WTC11 (cell line): ENCODE measurements at regions not wholly inside any gene's neighbourhood (a gene's known extent, or its start where the extent isn't known, plus 50 kb on each side); places are given as distances from the start of the nearest gene placed in this dataset.

Experiments
- ATAC-seq: fragments of 200-7000 bp; cut with Tn5 transposase; 2 replicates; pipeline ENCODE4 v1.10.0; 2021; ENCODE audit warnings: mild to moderate bottlenecking, moderate library complexity
- CTCF ChIA-PET: fragments of 300-600 bp; sonication (Branson Sonifier 250); formaldehyde crosslinking; loops from one replicate; lab custom pipeline; 2021; ENCODE audit warnings: antibody characterized with exemption; lab: Charles Lee
- POLR2A ChIA-PET: fragments of 350-600 bp; sonication (Branson Sonifier 250); formaldehyde crosslinking; loops from one replicate; lab custom pipeline; 2021; ENCODE audit warnings: antibody characterized with exemption; lab: Charles Lee
- DNase-seq: peaks from one replicate; pipeline ENCODE4 v3.0.0; 2021; ENCODE audit warnings: low spot score
- H3K27ac Mint-ChIP-seq: 2 replicates; pipeline ENCODE4 v1.8.0; 2021; ENCODE audit warnings: mixed read lengths
- H3K27me3 Mint-ChIP-seq: 2 replicates; pipeline ENCODE4 v1.8.0; 2021; ENCODE audit warnings: low read depth, mild to moderate bottlenecking, moderate library complexity, mixed read lengths
- H3K36me3 Mint-ChIP-seq: 2 replicates; pipeline ENCODE4 v1.8.0; 2021; ENCODE audit warnings: mixed read lengths
- H3K4me1 Mint-ChIP-seq: 2 replicates; pipeline ENCODE4 v1.8.0; 2022; ENCODE audit warnings: mixed read lengths
- H3K4me3 Mint-ChIP-seq: 2 replicates; pipeline ENCODE4 v1.8.0; 2021; ENCODE audit warnings: mild to moderate bottlenecking, moderate library complexity, mixed read lengths
- H3K9me3 Mint-ChIP-seq: 2 replicates; pipeline ENCODE4 v1.8.0; 2021; ENCODE audit warnings: mixed read lengths
- ETV6 ChIP-seq: sonication (generic); formaldehyde crosslinking; IDR thresholded peaks from 2 replicates; pipeline ENCODE4 v1.8.1; 2022; ENCODE audit warnings: mild to moderate bottlenecking, missing genetic modification reagents
- FOXJ3 ChIP-seq: sonication (generic); formaldehyde crosslinking; IDR thresholded peaks from 2 replicates; pipeline ENCODE4 v1.9.0; 2021; ENCODE audit warnings: missing genetic modification reagents, mild to moderate bottlenecking, borderline replicate concordance
- FOXK1 ChIP-seq: sonication (generic); formaldehyde crosslinking; IDR thresholded peaks from 2 replicates; pipeline ENCODE4 v1.8.0; 2022; ENCODE audit warnings: mild to moderate bottlenecking, moderate library complexity, missing genetic modification reagents
- FOXP1 ChIP-seq: sonication (generic); formaldehyde crosslinking; IDR thresholded peaks from 2 replicates; pipeline ENCODE4 v1.8.0; 2022; ENCODE audit warnings: missing genetic modification reagents, mild to moderate bottlenecking, moderate library complexity, borderline replicate concordance
- GRHL2 ChIP-seq: fragments of 250-450 bp; sonication (Bioruptor Pico); IDR thresholded peaks from 2 replicates; pipeline ENCODE4 v1.8.0; 2022; ENCODE audit warnings: mild to moderate bottlenecking, moderate library complexity; ENCODE audit not compliant: insufficient replicate concordance, severe bottlenecking
- KAT7 ChIP-seq: sonication (generic); formaldehyde crosslinking; IDR thresholded peaks from 2 replicates; pipeline ENCODE4 v1.8.1; 2023; ENCODE audit warnings: missing genetic modification reagents, mild to moderate bottlenecking, borderline replicate concordance
- NFE2L1 ChIP-seq: sonication (generic); formaldehyde crosslinking; IDR thresholded peaks from 2 replicates; pipeline ENCODE4 v1.8.1; 2023; ENCODE audit warnings: missing genetic modification reagents
- SOX15 ChIP-seq: fragments of 250-450 bp; sonication (Bioruptor Pico); IDR thresholded peaks from 2 replicates; pipeline ENCODE4 v1.9.0; 2021; ENCODE audit warnings: mild to moderate bottlenecking
- SP1 ChIP-seq: sonication (generic); formaldehyde crosslinking; conservative IDR thresholded peaks from 2 replicates; pipeline ENCODE4 v1.8.1; 2022; ENCODE audit warnings: missing genetic modification reagents
- TEAD1 ChIP-seq: sonication (generic); formaldehyde crosslinking; IDR thresholded peaks from 2 replicates; pipeline ENCODE4 v1.8.0; 2022; ENCODE audit warnings: mild to moderate bottlenecking, missing genetic modification reagents
- TP53 ChIP-seq: sonication (generic); formaldehyde crosslinking; IDR thresholded peaks from 2 replicates; pipeline ENCODE4 v1.8.1; 2023; ENCODE audit warnings: mild to moderate bottlenecking, missing genetic modification reagents
- ZNF121 ChIP-seq: sonication (generic); formaldehyde crosslinking; IDR thresholded peaks from 2 replicates; pipeline ENCODE4 v1.8.0; 2023; ENCODE audit warnings: missing genetic modification reagents
- TF ChIP-seq, protein P1 (sequence below): sonication (generic); formaldehyde crosslinking; IDR thresholded peaks from 2 replicates; pipeline ENCODE4 v1.8.0; 2022; ENCODE audit warnings: mild to moderate bottlenecking, missing genetic modification reagents
- TF ChIP-seq, protein P2 (sequence below): sonication (generic); formaldehyde crosslinking; IDR thresholded peaks from 2 replicates; pipeline ENCODE4 v1.8.1; 2022; ENCODE audit warnings: mild to moderate bottlenecking, missing genetic modification reagents, moderate library complexity, borderline replicate concordance
- TF ChIP-seq, protein P3 (sequence below): sonication (generic); formaldehyde crosslinking; IDR thresholded peaks from 2 replicates; pipeline ENCODE4 v1.8.0; 2023; ENCODE audit warnings: mild to moderate bottlenecking, missing genetic modification reagents
- TF ChIP-seq, protein P4 (sequence below): sonication (generic); formaldehyde crosslinking; IDR thresholded peaks from 2 replicates; pipeline ENCODE4 v1.8.1; 2023; ENCODE audit warnings: mild to moderate bottlenecking, missing genetic modification reagents, moderate library complexity
- TF ChIP-seq, protein P5 (sequence below): fragments of 250-450 bp; sonication (Bioruptor Pico); IDR thresholded peaks from 2 replicates; pipeline ENCODE4 v1.9.0; 2021; ENCODE audit warnings: mild to moderate bottlenecking, borderline replicate concordance
- TF ChIP-seq, protein P6 (sequence below): sonication (generic); formaldehyde crosslinking; IDR thresholded peaks from 2 replicates; pipeline ENCODE4 v1.8.1; 2023; ENCODE audit warnings: mild to moderate bottlenecking, missing genetic modification reagents
- TF ChIP-seq, protein P7 (sequence below): fragments of 250-450 bp; sonication (Bioruptor Pico); conservative IDR thresholded peaks from 2 replicates; pipeline ENCODE4 v1.9.0; 2021; ENCODE audit warnings: mild to moderate bottlenecking
- TF ChIP-seq, protein P8 (sequence below): fragments of 250-450 bp; sonication (Bioruptor Pico); IDR thresholded peaks from 2 replicates; pipeline ENCODE4 v1.9.0; 2021; ENCODE audit warnings: mild to moderate bottlenecking
- TF ChIP-seq, protein P9 (sequence below): sonication (generic); formaldehyde crosslinking; IDR thresholded peaks from 2 replicates; pipeline ENCODE4 v1.8.1; 2022; ENCODE audit warnings: missing genetic modification reagents, borderline replicate concordance

DNA sequence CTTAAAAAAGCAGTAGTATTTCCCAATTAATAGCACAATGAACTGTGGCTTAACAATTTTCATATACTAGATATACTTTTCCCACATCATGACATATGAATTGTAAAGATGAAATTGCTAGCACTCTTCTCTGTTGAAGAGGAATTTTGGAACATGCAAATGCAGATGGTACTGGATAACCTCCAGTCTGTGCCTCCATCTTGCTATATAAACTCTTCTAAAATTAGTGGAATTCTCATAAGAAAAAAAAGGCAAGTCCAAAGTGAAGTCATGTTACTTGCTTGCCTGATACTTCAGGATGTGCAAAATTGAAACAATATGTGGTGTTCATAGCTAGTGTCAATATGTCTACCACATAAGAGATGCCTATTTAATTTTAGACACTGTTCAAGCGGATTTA is 570.2 kb upstream of the POM121L12 start (continued):
- TF ChIP-seq, protein P1, sequence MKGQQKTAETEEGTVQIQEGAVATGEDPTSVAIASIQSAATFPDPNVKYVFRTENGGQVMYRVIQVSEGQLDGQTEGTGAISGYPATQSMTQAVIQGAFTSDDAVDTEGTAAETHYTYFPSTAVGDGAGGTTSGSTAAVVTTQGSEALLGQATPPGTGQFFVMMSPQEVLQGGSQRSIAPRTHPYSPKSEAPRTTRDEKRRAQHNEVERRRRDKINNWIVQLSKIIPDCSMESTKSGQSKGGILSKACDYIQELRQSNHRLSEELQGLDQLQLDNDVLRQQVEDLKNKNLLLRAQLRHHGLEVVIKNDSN = no peak
- no peak for TF ChIP-seq GRHL2 (CRISPR knock-in tag)
- no peak for TF ChIP-seq ZNF121 (CRISPR knock-in tag)
- TF ChIP-seq, protein P2, sequence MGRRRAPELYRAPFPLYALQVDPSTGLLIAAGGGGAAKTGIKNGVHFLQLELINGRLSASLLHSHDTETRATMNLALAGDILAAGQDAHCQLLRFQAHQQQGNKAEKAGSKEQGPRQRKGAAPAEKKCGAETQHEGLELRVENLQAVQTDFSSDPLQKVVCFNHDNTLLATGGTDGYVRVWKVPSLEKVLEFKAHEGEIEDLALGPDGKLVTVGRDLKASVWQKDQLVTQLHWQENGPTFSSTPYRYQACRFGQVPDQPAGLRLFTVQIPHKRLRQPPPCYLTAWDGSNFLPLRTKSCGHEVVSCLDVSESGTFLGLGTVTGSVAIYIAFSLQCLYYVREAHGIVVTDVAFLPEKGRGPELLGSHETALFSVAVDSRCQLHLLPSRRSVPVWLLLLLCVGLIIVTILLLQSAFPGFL (CRISPR knock-in tag) = no peak
- TF ChIP-seq SOX15 (CRISPR knock-in tag) = no peak
- TF ChIP-seq TP53 = no peak
- no peak for TF ChIP-seq KAT7 (CRISPR knock-in tag)
- no peak for TF ChIP-seq SP1
- no peak for TF ChIP-seq FOXJ3 (CRISPR knock-in tag)

DNA sequence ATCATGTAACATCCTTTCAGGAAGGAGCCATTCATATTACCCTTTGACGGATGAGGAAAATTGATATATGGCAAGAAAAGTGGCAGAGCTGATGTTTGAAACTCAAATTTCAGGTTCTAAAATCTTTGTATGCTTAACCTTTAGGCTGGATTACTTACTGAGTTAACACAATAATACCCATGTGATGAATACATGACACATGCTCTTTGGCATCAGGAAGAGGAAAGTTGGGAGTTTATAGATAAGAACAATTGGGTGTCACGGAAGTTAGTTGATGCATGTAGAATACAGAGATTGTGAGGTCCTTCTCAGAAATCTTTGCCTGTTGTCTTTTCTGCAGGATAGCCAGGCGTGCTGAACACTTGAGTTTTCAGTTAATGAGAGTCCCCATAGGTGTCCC is 572.1 kb upstream of the POM121L12 start:
- H3K9me3 Mint-ChIP-seq = peaks cover 12% of the 10 kb centered on the region
- H3K4me3 Mint-ChIP-seq = no peak overlapping the region
- no peaks in the 10 kb centered on the region for H3K27me3 Mint-ChIP-seq
- POLR2A ChIA-PET = no interaction called here
- H3K36me3 Mint-ChIP-seq = no peaks in the 10 kb centered on the region
- CTCF ChIA-PET = no interaction called here
- H3K27ac Mint-ChIP-seq = no peak overlapping the region
- H3K4me1 Mint-ChIP-seq = peaks cover 6% of the 10 kb centered on the region
- ATAC-seq (no peak), DNase-seq (no peak)
- TF ChIP-seq NFE2L1 (CRISPR knock-in tag) = no peak
- no peak for TF ChIP-seq GRHL2 (CRISPR knock-in tag)
- no peak for TF ChIP-seq SOX15 (CRISPR knock-in tag)
- TF ChIP-seq, protein P3, sequence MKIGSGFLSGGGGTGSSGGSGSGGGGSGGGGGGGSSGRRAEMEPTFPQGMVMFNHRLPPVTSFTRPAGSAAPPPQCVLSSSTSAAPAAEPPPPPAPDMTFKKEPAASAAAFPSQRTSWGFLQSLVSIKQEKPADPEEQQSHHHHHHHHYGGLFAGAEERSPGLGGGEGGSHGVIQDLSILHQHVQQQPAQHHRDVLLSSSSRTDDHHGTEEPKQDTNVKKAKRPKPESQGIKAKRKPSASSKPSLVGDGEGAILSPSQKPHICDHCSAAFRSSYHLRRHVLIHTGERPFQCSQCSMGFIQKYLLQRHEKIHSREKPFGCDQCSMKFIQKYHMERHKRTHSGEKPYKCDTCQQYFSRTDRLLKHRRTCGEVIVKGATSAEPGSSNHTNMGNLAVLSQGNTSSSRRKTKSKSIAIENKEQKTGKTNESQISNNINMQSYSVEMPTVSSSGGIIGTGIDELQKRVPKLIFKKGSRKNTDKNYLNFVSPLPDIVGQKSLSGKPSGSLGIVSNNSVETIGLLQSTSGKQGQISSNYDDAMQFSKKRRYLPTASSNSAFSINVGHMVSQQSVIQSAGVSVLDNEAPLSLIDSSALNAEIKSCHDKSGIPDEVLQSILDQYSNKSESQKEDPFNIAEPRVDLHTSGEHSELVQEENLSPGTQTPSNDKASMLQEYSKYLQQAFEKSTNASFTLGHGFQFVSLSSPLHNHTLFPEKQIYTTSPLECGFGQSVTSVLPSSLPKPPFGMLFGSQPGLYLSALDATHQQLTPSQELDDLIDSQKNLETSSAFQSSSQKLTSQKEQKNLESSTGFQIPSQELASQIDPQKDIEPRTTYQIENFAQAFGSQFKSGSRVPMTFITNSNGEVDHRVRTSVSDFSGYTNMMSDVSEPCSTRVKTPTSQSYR = no peak
- no peak for TF ChIP-seq ETV6
- TF ChIP-seq TEAD1 = no peak
- no peak for TF ChIP-seq TP53
- TF ChIP-seq, protein P4, sequence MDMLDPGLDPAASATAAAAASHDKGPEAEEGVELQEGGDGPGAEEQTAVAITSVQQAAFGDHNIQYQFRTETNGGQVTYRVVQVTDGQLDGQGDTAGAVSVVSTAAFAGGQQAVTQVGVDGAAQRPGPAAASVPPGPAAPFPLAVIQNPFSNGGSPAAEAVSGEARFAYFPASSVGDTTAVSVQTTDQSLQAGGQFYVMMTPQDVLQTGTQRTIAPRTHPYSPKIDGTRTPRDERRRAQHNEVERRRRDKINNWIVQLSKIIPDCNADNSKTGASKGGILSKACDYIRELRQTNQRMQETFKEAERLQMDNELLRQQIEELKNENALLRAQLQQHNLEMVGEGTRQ (CRISPR knock-in tag) = no peak
- TF ChIP-seq, protein P5, sequence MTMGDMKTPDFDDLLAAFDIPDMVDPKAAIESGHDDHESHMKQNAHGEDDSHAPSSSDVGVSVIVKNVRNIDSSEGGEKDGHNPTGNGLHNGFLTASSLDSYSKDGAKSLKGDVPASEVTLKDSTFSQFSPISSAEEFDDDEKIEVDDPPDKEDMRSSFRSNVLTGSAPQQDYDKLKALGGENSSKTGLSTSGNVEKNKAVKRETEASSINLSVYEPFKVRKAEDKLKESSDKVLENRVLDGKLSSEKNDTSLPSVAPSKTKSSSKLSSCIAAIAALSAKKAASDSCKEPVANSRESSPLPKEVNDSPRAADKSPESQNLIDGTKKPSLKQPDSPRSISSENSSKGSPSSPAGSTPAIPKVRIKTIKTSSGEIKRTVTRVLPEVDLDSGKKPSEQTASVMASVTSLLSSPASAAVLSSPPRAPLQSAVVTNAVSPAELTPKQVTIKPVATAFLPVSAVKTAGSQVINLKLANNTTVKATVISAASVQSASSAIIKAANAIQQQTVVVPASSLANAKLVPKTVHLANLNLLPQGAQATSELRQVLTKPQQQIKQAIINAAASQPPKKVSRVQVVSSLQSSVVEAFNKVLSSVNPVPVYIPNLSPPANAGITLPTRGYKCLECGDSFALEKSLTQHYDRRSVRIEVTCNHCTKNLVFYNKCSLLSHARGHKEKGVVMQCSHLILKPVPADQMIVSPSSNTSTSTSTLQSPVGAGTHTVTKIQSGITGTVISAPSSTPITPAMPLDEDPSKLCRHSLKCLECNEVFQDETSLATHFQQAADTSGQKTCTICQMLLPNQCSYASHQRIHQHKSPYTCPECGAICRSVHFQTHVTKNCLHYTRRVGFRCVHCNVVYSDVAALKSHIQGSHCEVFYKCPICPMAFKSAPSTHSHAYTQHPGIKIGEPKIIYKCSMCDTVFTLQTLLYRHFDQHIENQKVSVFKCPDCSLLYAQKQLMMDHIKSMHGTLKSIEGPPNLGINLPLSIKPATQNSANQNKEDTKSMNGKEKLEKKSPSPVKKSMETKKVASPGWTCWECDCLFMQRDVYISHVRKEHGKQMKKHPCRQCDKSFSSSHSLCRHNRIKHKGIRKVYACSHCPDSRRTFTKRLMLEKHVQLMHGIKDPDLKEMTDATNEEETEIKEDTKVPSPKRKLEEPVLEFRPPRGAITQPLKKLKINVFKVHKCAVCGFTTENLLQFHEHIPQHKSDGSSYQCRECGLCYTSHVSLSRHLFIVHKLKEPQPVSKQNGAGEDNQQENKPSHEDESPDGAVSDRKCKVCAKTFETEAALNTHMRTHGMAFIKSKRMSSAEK (CRISPR knock-in tag) = no peak
- TF ChIP-seq, protein P6, sequence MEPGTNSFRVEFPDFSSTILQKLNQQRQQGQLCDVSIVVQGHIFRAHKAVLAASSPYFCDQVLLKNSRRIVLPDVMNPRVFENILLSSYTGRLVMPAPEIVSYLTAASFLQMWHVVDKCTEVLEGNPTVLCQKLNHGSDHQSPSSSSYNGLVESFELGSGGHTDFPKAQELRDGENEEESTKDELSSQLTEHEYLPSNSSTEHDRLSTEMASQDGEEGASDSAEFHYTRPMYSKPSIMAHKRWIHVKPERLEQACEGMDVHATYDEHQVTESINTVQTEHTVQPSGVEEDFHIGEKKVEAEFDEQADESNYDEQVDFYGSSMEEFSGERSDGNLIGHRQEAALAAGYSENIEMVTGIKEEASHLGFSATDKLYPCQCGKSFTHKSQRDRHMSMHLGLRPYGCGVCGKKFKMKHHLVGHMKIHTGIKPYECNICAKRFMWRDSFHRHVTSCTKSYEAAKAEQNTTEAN (CRISPR knock-in tag) = no peak
- TF ChIP-seq, protein P7, sequence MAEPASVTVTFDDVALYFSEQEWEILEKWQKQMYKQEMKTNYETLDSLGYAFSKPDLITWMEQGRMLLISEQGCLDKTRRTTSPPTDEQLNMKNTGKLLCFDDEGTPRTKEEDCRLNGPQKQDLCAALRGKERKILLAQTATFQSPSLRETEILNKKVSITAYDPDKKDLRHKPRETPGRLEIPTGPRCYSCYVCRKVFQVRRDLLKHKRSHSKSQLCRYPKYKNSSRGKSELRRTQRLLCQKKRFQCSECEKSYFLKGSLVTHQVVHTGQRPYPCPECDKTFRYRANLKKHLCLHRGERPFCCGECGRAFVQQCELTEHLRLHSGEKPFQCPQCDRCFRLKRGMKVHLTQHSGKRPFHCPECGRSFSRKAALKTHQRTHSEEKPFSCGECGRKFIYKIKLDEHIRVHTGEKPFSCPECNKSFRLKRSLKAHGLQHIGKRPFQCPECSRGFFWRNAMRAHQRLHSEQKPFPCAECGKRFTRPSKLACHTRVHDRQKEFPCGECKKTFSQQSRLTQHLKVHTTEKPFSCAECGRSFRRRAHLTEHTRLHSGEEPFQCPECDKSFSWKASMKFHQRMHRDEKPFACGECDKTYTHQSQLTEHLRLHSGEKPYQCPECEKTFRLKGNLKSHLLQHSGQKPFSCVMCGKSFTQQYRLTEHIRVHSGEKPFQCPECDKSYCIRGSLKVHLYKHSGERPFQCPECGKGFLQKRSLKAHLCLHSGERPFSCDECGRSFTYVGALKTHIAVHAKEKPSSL (CRISPR knock-in tag) = no peak
- no peak for TF ChIP-seq FOXK1 (CRISPR knock-in tag)
- TF ChIP-seq, protein P8, sequence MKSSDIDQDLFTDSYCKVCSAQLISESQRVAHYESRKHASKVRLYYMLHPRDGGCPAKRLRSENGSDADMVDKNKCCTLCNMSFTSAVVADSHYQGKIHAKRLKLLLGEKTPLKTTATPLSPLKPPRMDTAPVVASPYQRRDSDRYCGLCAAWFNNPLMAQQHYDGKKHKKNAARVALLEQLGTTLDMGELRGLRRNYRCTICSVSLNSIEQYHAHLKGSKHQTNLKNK (CRISPR knock-in tag) = no peak
- TF ChIP-seq, protein P9, sequence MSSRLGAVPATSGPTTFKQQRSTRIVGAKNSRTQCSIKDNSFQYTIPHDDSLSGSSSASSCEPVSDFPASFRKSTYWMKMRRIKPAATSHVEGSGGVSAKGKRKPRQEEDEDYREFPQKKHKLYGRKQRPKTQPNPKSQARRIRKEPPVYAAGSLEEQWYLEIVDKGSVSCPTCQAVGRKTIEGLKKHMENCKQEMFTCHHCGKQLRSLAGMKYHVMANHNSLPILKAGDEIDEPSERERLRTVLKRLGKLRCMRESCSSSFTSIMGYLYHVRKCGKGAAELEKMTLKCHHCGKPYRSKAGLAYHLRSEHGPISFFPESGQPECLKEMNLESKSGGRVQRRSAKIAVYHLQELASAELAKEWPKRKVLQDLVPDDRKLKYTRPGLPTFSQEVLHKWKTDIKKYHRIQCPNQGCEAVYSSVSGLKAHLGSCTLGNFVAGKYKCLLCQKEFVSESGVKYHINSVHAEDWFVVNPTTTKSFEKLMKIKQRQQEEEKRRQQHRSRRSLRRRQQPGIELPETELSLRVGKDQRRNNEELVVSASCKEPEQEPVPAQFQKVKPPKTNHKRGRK (CRISPR knock-in tag) = no peak
- TF ChIP-seq FOXP1 (CRISPR knock-in tag) = no peak
